KMS-11 (cell line): ENCODE measurements at regions not wholly inside any gene's neighbourhood (a gene's known extent, or its start where the extent isn't known, plus 50 kb on each side); places are given as distances from the start of the nearest gene placed in this dataset.

ENCODE experiments used
- H2AFZ ChIP-seq: fragments of 200-600 bp; sonication (generic); 2 replicates; pipeline ENCODE4 v1.6.1; 2016; ENCODE audit warnings: antibody characterized with exemption, mixed run types, low read depth
- H3K27ac ChIP-seq: fragments of 200-600 bp; sonication (generic); 2 replicates; pipeline ENCODE4 v1.6.1; 2016; ENCODE audit warnings: mild to moderate bottlenecking, mixed run types
- H3K27me3 ChIP-seq: fragments of 200-600 bp; sonication (generic); 2 replicates; pipeline ENCODE4 v1.6.1; 2017; ENCODE audit warnings: mild to moderate bottlenecking, low read depth, mixed run types, moderate library complexity; ENCODE audit not compliant: insufficient read depth
- H3K36me3 ChIP-seq: fragments of 200-600 bp; sonication (generic); 2 replicates; pipeline ENCODE4 v1.6.1; 2017; ENCODE audit warnings: mild to moderate bottlenecking, mixed run types; ENCODE audit not compliant: insufficient read depth
- H3K4me1 ChIP-seq: fragments of 200-600 bp; sonication (generic); 2 replicates; pipeline ENCODE4 v1.6.1; 2016; ENCODE audit warnings: mild to moderate bottlenecking, low read depth, mixed run types; ENCODE audit not compliant: poor library complexity, severe bottlenecking
- H3K4me2 ChIP-seq: fragments of 200-600 bp; sonication (generic); 2 replicates; pipeline ENCODE4 v1.7.0; 2016; ENCODE audit warnings: mild to moderate bottlenecking, mixed run types
- H3K4me3 ChIP-seq: fragments of 200-600 bp; sonication (generic); IDR thresholded peaks from 2 replicates; pipeline ENCODE4 v1.6.1; 2017; ENCODE audit warnings: low read depth, low read length, mixed read lengths; ENCODE audit not compliant: insufficient read depth
- H3K79me2 ChIP-seq: fragments of 200-600 bp; sonication (generic); 2 replicates; pipeline ENCODE4 v1.6.1; 2016; ENCODE audit warnings: low read depth, mixed run types; ENCODE audit not compliant: insufficient read depth
- H3K9ac ChIP-seq: fragments of 200-600 bp; sonication (generic); 2 replicates; pipeline ENCODE4 v1.6.1; 2016; ENCODE audit warnings: mild to moderate bottlenecking, mixed run types
- H4K20me1 ChIP-seq: fragments of 200-600 bp; sonication (generic); 2 replicates; pipeline ENCODE4 v1.6.1; 2016; ENCODE audit warnings: mild to moderate bottlenecking, mixed run types; ENCODE audit not compliant: insufficient read depth
- CTCF ChIP-seq: fragments of 200-600 bp; sonication (generic); conservative IDR thresholded peaks from 2 replicates; pipeline ENCODE4 v1.6.1; 2017; ENCODE audit warnings: low read depth, mild to moderate bottlenecking, antibody characterized with exemption, low read length, moderate library complexity, mixed read lengths

- Histone ChIP-seq H3K27me3 (no peaks in the 10 kb centered on the region), H3K4me3 (no peak overlapping the region), H3K4me1 (no peaks in the 10 kb centered on the region), H3K9ac (no peak overlapping the region), H3K4me2 (no peak overlapping the region), H3K36me3 (no peaks in the 10 kb centered on the region), H3K27ac (no peak overlapping the region), H4K20me1 (no peaks in the 10 kb centered on the region), H2AFZ (no peak overlapping the region), H3K79me2 (no peaks in the 10 kb centered on the region)
- TF ChIP-seq CTCF, result no peak
Observed at GRCh38 chr9:15101095-15101494, 190.9 kb upstream of the FREM1 start.

GRCh38 chr9:15100571-15100970 is 190.3 kb upstream of the FREM1 start:
- no peaks in the 10 kb centered on the region for H3K36me3 ChIP-seq
- H3K4me1 ChIP-seq, result no peaks in the 10 kb centered on the region
- H4K20me1 ChIP-seq, result no peaks in the 10 kb centered on the region
- no peak for TF ChIP-seq CTCF
- H2AFZ ChIP-seq, result no peak overlapping the region
- no peak overlapping the region for H3K27ac ChIP-seq
- no peak overlapping the region for H3K4me2 ChIP-seq
- H3K79me2 ChIP-seq, result no peaks in the 10 kb centered on the region
- H3K4me3 ChIP-seq, result no peak overlapping the region
- no peak overlapping the region for H3K9ac ChIP-seq
- H3K27me3 ChIP-seq, result no peaks in the 10 kb centered on the region

GRCh38 chr9:15096972-15097371 is 186.7 kb upstream of the FREM1 start:
- TF ChIP-seq CTCF, result no peak
- Histone ChIP-seq H3K9ac (no peak overlapping the region), H3K4me2 (no peak overlapping the region), H3K36me3 (no peaks in the 10 kb centered on the region), H3K4me3 (no peak overlapping the region), H2AFZ (no peak overlapping the region), H3K27me3 (no peaks in the 10 kb centered on the region), H3K27ac (no peak overlapping the region), H3K4me1 (no peaks in the 10 kb centered on the region), H3K79me2 (no peaks in the 10 kb centered on the region), H4K20me1 (no peaks in the 10 kb centered on the region)

GRCh38 chr9:15086778-15087324 is 176.6 kb upstream of the FREM1 start:
- no peaks in the 10 kb centered on the region for H4K20me1 ChIP-seq
- no peak overlapping the region for H3K4me2 ChIP-seq
- H3K79me2 ChIP-seq, result no peaks in the 10 kb centered on the region
- no peak overlapping the region for H3K27ac ChIP-seq
- no peak overlapping the region for H2AFZ ChIP-seq
- H3K27me3 ChIP-seq, result no peaks in the 10 kb centered on the region
- H3K9ac ChIP-seq, result no peak overlapping the region
- no peak overlapping the region for H3K4me3 ChIP-seq
- no peaks in the 10 kb centered on the region for H3K4me1 ChIP-seq
- no peak for TF ChIP-seq CTCF
- H3K36me3 ChIP-seq, result no peaks in the 10 kb centered on the region
